NT2/D1 (cell line): ENCODE measurements at regions not wholly inside any gene's neighbourhood (a gene's known extent, or its start where the extent isn't known, plus 50 kb on each side); places are given as distances from the start of the nearest gene placed in this dataset.
A peak's percentile ranks its signal among the peaks of the same experiment; 100 is the strongest.

Source experiments
- DNase-seq: peaks from one replicate; pipeline ENCODE4 v3.0.0-alpha.2; 2011; ENCODE audit warnings: low read depth, low spot score
- H3K27me3 ChIP-seq: 2 replicates; pipeline ENCODE4 v1.6.0; 2011; ENCODE audit warnings: mild to moderate bottlenecking; ENCODE audit not compliant: insufficient read length, insufficient read depth
- H3K36me3 ChIP-seq: 2 replicates; pipeline ENCODE4 v1.6.1; 2011; ENCODE audit warnings: mild to moderate bottlenecking, low read length, mixed read lengths; ENCODE audit not compliant: insufficient read depth, insufficient read length
- H3K4me1 ChIP-seq: 2 replicates; pipeline ENCODE4 v1.5.1; 2011; ENCODE audit not compliant: insufficient read depth, insufficient read length
- H3K4me3 ChIP-seq: 2 replicates; pipeline ENCODE4 v1.5.1; 2011; ENCODE audit warnings: low read depth; ENCODE audit not compliant: insufficient read length
- H3K9ac ChIP-seq: 2 replicates; pipeline ENCODE4 v1.6.0; 2011; ENCODE audit warnings: low read depth; ENCODE audit not compliant: insufficient read length
- H3K9me3 ChIP-seq: 2 replicates; pipeline ENCODE4 v1.5.1; 2011; ENCODE audit warnings: mild to moderate bottlenecking, low read length; ENCODE audit not compliant: insufficient read depth
- SUZ12 ChIP-seq: IDR thresholded peaks from 2 replicates; pipeline ENCODE4 v1.6.1; 2011; ENCODE audit not compliant: insufficient read length, insufficient read depth; ENCODE audit errors: extremely low read depth
- YY1 ChIP-seq: IDR thresholded peaks from 2 replicates; pipeline ENCODE4 v1.6.1; 2011; ENCODE audit not compliant: insufficient read length, insufficient read depth
- ZNF274 ChIP-seq: IDR thresholded peaks from 2 replicates; pipeline ENCODE4 v1.6.1; 2011; ENCODE audit warnings: mild to moderate bottlenecking, low read depth, low read length

DNA sequence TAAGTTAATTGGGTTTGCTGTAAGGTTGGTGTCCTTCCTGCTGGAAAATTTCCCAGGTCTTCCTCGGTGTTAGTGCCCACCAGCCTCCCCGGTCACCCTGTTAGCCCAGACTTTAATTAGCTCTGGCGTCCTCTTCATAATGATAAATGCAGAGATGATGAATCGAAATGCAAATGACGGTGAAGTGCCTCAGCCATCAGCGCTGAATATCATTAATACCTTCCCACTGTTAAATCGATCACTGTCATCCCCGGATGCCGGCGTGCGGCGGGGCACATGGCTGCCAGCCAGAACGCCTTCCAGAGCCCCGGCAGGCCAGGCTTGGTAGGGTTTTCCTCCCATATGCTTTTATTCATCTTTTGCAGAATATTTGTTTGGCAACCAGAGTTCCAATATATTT is 204.5 kb downstream of the IRX2 start:
- H3K9ac ChIP-seq: no peak overlapping the region
- no peaks in the 10 kb centered on the region for H3K36me3 ChIP-seq
- no peak for TF ChIP-seq SUZ12
- no peak for TF ChIP-seq ZNF274
- no peak for TF ChIP-seq YY1
- no peaks in the 10 kb centered on the region for H3K27me3 ChIP-seq
- H3K4me3 ChIP-seq: no peak overlapping the region
- H3K9me3 ChIP-seq: no peaks in the 10 kb centered on the region
- no peaks in the 10 kb centered on the region for H3K4me1 ChIP-seq
- DNase-seq: no peak

DNA sequence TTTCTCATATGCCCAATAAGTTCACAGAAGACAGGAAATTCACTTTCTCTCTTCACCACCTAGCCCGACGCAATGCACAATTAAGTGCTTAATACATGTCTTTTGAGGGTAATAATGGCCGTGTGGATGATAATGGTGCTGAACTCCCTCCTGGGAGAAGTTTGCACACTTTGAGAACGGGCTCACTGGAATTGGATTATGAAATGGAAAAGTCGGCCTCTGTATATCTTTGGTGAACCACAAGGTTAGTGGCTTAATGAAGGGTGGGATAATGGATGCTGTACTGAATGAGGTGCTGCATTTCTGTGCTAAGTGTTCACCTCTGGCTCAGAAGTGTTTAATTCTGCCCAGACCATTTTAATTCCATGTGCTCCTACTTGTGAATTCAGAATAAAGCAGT is 207.5 kb downstream of the IRX2 start:
- H3K9me3 ChIP-seq: no peaks in the 10 kb centered on the region
- H3K27me3 ChIP-seq: no peaks in the 10 kb centered on the region
- H3K4me1 ChIP-seq: peaks cover 5% of the 10 kb centered on the region
- no peak overlapping the region for H3K9ac ChIP-seq
- no peak for DNase-seq
- no peak overlapping the region for H3K4me3 ChIP-seq
- no peak for TF ChIP-seq YY1
- TF ChIP-seq SUZ12: no peak
- no peak for TF ChIP-seq ZNF274
- no peaks in the 10 kb centered on the region for H3K36me3 ChIP-seq

DNA sequence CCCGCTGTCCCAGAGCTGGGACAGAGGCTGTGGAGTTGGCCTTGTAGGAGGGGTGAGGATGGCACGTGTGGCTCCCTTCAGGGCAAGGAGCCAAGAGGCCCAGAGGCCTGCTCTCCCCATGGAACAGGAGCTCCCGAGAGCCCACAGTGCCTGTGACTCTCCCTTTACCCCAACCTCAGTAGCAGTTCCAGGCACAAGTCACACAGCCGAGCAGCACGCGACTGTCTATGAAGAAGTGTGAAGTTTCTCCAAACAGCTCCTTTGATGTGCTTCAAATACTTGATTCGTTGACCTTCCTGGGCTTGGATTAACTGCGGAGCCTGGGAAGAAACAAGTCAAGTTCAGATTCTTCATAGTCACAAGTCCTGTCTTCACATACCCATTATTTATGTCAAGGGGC is 208.7 kb downstream of the IRX2 start:
- Histone ChIP-seq H3K4me3 (no peak overlapping the region), H3K4me1 (peaks cover 5% of the 10 kb centered on the region), H3K27me3 (no peaks in the 10 kb centered on the region), H3K36me3 (no peaks in the 10 kb centered on the region), H3K9me3 (no peaks in the 10 kb centered on the region), H3K9ac (no peak overlapping the region)
- TF ChIP-seq SUZ12 (no peak), YY1 (no peak), ZNF274 (no peak)
- no peak for DNase-seq

DNA sequence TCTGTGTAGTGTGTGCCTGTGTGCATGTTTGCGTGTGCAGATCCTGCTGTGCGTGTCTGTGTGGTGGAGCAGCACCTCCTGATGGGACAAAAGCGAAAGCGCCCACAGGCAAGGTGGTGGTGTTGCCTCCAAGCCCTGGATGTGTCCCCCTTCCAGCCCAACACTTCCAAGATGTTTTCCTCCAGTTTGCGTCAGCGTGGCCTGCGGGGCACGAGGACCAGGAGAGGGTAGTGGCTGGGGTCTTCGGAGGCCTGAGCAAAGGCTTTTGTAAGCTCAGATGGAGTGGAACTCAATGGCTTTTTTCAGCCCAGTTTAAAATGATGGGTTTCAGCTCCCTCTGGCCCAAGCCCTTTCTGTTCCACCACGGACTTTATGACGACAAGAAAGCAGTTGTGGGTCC is 209.5 kb downstream of the IRX2 start:
- no peak overlapping the region for H3K4me3 ChIP-seq
- no peaks in the 10 kb centered on the region for H3K36me3 ChIP-seq
- H3K9ac ChIP-seq: no peak overlapping the region
- H3K9me3 ChIP-seq: no peaks in the 10 kb centered on the region
- DNase-seq: no peak
- TF ChIP-seq YY1 (no peak), SUZ12 (no peak)
- no peaks in the 10 kb centered on the region for H3K27me3 ChIP-seq
- peaks cover 8% of the 10 kb centered on the region for H3K4me1 ChIP-seq

DNA sequence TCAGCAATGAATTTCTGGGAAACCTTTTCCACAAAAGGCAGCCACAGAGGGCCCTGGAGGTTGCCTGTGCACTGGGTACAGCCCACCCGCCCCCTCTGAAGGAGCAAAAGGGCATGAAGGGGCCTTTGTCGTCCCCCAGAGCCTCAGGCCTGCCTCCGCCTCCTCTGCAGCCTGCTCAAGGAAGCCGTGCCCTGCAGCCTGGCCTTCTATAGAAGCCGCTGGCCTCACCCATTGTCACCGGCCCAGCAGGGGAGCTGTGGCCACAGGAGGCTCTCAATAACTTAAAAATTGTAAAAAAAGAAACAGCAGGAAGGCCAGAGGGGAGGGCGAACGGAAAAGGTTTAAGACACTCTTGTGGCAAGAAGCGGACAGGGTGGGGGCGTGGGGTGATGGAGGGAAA is 213.3 kb downstream of the IRX2 start:
- H3K9me3 ChIP-seq: peaks cover 20% of the 10 kb centered on the region; the same call in 1 of the 2 replicates
- no peak overlapping the region for H3K4me3 ChIP-seq
- no peak overlapping the region for H3K9ac ChIP-seq
- no peak for TF ChIP-seq SUZ12
- TF ChIP-seq ZNF274: no peak
- no peak for TF ChIP-seq YY1
- H3K27me3 ChIP-seq: no peaks in the 10 kb centered on the region
- H3K36me3 ChIP-seq: no peaks in the 10 kb centered on the region
- DNase-seq: no peak
- H3K4me1 ChIP-seq: peaks cover 8% of the 10 kb centered on the region

DNA sequence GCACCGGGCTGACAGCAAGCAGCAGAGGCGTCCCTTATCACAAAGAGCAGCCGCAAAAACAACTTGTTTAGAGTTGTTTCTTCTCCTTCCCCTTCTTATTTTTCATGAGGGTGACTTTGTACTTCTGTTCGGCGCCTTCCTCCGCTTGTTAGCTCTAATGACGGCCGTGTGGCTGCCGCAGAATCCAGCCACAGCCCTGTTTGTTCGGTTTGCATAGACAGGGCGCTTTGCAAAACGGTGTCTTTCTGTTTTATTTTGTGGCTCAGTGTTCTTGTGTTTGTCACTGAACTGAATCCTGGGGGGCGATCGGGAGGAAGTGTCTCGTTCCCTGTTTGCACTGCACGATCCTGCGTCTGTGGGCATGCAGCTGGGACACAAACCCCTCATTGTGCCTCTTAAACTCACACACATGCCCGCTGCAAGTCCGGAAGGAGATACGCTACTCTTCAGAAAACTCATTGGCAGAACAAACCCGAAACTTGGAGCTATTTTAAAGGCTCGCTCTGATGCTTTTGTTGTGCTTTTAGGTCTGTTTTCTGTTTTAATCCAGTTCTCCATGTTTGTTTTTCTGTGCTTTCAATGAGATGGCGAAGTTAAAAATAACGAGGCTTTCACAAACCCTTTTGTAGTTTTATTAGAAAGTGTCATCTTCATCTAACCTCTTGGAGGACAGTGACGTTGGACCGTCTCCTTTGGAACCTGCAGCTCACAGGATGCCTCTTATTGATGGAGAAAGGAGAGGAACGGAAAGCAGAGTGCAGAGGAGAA is 213.9 kb downstream of the IRX2 start:
- TF ChIP-seq SUZ12 (no peak), YY1 (no peak), ZNF274 (no peak)
- DNase-seq: no peak
- peak overlapping the region; percentile 64 for H3K9ac ChIP-seq
- no peak overlapping the region for H3K4me3 ChIP-seq
- H3K36me3 ChIP-seq: no peaks in the 10 kb centered on the region
- H3K4me1 ChIP-seq: peaks cover 8% of the 10 kb centered on the region
- H3K27me3 ChIP-seq: no peaks in the 10 kb centered on the region
- peaks cover 20% of the 10 kb centered on the region; the same call in 1 of the 2 replicates for H3K9me3 ChIP-seq

DNA sequence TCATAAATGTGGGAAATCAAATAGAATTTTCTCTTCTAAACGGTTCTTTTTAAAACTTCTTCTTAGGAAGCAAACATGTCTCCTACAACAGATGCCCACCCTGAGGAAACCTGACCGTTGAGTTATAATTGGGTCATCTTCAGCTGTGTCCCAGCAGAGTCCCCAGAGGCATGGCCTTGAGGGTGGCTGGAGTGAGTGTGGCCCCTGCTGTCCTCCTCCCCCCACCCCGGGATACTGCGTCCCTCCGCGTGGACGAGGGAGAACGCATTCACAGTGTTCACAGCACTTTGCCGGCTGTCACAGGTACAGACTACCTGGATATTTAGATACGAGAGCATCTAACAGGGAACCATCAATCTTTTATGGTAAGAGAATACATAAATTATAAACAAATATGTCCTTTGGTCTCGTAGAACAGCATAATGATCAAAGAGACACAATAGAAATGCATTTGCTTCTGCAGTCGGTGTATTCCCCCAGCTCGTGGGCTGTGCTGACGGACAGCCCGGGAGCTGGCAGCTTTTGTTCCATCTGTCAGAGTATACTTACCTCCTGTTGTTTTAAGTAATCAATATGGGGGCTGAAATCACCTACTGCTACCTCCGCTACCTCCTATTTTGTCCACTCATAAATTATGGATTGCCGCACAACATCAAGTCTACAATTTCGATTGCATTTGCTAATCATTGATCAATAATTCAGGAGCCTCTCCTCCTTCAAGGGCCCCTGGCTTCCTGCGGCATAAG is 214.7 kb downstream of the IRX2 start:
- H3K9ac ChIP-seq: no peak overlapping the region
- no peaks in the 10 kb centered on the region for H3K36me3 ChIP-seq
- no peak for DNase-seq
- peaks cover 20% of the 10 kb centered on the region; the same call in 1 of the 2 replicates for H3K9me3 ChIP-seq
- no peak for TF ChIP-seq YY1
- TF ChIP-seq SUZ12: no peak
- TF ChIP-seq ZNF274: no peak
- H3K4me3 ChIP-seq: no peak overlapping the region
- peaks cover 7% of the 10 kb centered on the region for H3K4me1 ChIP-seq
- H3K27me3 ChIP-seq: no peaks in the 10 kb centered on the region
